Stimulated activated naive CD8-positive, alpha-beta T cell treated with anti-CD3 and anti-CD28 coated beads, Interleukin-15, Interleukin-2, amounts not matched to agents 100 U/mL and 50 U/mL, for 24 hours (primary cell): ENCODE measurements at regions not wholly inside any gene's neighbourhood (a gene's known extent, or its start where the extent isn't known, plus 50 kb on each side); places are given as distances from the start of the nearest gene placed in this dataset.
"Not testable (repeated sequence)": the region's sequence is repeated elsewhere in the genome, so short reads cannot be mapped to it uniquely, and the experiment has no call there.

ENCODE experiments used
- ATAC-seq: fragments of 150-1000 bp; cut with Tn5 transposase; one replicate; pipeline ENCODE4 v1.10.0; 2021
- DNase-seq: peaks from one replicate; pipeline ENCODE4 v3.0.0; 2021

DNA sequence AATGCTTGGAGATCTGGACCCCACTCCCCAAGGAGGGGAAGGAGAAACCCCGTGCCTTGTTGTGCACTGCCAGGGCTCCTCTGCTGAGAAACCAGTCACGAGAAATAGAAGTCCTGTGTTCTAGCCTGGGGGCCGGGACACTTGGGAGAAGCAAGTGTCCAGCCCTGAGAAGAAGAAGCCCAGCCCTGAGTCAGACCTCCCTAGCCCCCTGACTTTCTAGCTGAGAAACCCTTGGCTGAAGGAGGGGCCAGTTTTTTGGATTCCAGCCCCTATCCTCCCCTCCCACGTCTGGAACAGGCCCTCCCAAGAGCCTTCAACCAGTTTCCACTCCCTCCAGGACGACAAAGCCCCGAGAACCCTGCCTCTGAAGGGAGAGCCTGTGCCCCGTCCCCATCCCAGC, 100.5 kb downstream of the NAV1 start:
- DNase-seq, result no peak

GRCh38 chr1:201639826-201640225, 100.9 kb downstream of the NAV1 start:
- ATAC-seq (no peak), DNase-seq (no peak)

More for the DNA sequence above, 100.5 kb downstream of the NAV1 start:
- no peak for ATAC-seq

GRCh38 chr1:201640624-201641023, 101.7 kb downstream of the NAV1 start:
- ATAC-seq (no peak), DNase-seq (no peak)

DNA sequence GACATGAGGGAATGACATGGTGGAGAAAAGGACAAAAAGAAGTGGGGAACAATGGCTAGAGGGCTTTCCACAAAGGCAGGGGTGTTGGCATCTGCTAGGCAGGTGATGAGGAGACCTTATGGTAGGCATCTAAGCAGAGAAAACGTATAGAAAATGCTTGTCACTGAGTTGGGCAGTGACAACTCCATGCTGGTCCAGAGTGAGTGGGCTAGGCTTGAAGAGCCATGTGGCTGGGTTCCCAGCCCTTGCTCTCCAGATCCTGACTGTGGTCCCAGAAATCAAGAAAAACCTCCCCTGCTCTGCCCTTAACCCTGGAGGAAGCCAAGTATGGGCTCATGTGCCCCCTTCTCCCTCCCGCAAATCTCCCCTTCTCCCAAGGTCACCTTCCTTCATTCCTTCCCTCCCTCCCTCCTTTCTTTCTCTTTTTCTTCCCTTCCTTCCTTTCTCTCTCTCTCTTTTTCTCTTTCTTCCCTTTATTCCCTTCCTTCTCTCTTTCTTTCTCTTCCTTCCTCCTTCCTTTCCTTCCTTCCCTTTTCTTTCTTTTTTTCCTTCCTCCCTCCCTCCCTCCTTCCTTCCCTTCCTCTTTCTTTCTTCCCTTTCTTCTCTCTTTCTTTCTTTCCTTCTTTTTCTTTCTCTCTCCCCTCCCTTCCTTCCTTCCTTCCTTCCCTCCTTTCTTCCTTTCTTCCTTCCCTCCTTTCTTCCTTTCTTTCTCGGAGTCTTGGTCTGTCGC, 102.8 kb downstream of the NAV1 start:
- ATAC-seq, result no peak
- no peak for DNase-seq

GRCh38 chr1:201643835-201644104, 104.8 kb downstream of the NAV1 start:
- no peak for ATAC-seq
- DNase-seq, result no peak

DNA sequence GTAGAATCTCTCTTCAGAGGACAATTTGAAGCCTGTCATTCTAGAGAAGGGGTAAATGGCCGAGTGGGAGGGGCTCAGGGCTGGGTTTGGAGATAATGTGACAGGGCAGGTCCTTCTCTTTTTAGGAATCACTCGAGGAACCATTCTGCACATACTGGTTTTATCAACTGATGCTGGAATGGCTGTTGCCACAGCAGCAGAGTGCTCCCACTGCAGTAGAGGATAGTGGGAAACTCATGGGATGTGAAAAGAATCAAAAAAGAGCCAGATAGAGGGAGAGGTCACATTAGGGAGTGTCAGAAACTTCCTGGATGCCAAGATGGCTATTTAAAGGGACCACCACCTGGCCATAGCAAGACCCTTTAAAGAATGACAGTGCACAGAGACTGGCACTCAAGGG, 105.3 kb downstream of the NAV1 start:
- no peak for DNase-seq
- ATAC-seq, result no peak

DNA sequence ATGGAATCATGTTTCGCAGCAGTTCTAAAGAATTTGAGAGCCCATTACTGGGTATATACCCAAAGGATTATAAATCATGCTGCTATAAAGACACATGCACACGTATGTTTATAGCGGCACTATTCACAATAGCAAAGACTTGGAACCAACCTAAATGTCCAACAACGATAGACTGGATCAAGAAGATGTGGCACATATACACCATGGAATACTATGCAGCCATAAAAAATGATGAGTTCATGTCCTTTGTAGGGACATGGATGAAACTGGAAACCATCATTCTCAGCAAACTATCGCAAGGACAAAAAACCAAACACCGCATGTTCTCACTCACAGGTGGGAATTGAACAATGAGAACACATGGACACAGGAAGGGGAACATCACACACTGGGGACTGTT, 106.1 kb downstream of the NAV1 start:
- not testable (repeated sequence) for ATAC-seq, DNase-seq

GRCh38 chr1:201645956-201646355, 107.0 kb downstream of the NAV1 start:
- DNase-seq (no peak), ATAC-seq (no peak)

- no peak for DNase-seq
- ATAC-seq, result no peak
Observed at GRCh38 chr1:201646411-201647022, 107.6 kb downstream of the NAV1 start.

DNA sequence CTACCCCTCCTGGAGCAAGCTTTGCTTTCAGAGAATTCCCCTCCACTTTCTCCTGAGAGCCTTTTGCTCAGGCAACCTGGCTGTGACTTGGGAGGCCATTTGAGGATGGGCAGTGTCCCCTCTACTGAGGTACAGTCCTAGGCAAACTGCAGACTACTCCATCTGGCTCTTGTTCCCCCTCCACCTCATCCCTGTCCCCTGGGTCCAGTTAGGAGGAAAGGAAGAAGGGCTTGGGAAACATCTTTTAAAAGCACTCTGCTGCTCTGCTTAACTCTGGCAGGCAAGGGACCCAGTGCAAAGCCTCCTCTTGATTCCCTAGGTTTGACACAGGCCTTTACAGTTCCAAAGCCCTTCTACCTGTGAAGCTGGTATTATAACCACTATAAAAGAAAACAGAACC, 108.2 kb downstream of the NAV1 start:
- ATAC-seq, result no peak
- no peak for DNase-seq

GRCh38 chr1:201647722-201648065, 108.8 kb downstream of the NAV1 start:
- ATAC-seq (no peak), DNase-seq (no peak)

- ATAC-seq, result no peak
- peak; percentile 5 for DNase-seq
Observed at GRCh38 chr1:201648066-201648906, 109.4 kb downstream of the NAV1 start.

- no peak for DNase-seq
- no peak for ATAC-seq
Observed at GRCh38 chr1:201648907-201649721, 110.2 kb downstream of the NAV1 start.

GRCh38 chr1:201649761-201650622, 111.1 kb downstream of the NAV1 start:
- ATAC-seq (no peak), DNase-seq (peak; percentile 10)

DNA sequence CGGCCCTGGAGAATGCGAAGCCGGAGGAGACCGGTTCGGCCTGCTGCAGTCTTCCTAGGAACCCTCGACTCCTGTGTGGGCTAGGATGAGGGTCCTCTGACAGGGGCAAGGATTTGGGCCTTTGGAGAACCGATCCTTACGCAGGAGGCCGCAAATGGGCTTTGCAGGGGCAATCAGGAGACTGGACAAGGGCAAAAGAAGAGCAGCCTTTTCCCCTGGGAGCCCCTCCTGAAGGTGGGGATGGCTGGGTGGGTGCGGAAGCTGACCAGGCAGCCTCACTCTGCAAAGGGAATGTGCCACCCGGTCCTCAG, 111.7 kb downstream of the NAV1 start:
- no peak for DNase-seq
- ATAC-seq, result no peak

DNA sequence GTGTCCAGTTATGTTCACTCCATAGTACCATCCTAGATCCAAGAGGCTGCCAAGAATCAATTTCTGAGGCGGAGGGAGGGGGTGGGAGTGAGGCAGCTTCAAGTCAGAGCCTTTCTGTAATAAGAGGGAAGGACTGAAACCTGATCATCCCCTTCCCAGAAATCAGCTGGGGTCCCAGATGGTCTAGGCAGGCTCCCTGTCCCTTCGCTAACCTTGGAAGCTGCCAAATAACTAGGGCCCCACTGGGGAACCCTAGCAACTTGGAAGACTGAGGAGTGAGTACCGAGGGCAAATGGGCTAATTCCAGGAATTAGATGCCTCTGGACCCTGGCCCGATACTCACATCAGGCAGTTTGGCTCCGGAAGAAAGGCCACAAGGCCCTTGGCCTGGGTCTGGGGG, 113.3 kb downstream of the NAV1 start:
- ATAC-seq (no peak), DNase-seq (no peak)

GRCh38 chr1:201653233-201653632, 114.3 kb downstream of the NAV1 start:
- no peak for DNase-seq
- no peak for ATAC-seq

DNA sequence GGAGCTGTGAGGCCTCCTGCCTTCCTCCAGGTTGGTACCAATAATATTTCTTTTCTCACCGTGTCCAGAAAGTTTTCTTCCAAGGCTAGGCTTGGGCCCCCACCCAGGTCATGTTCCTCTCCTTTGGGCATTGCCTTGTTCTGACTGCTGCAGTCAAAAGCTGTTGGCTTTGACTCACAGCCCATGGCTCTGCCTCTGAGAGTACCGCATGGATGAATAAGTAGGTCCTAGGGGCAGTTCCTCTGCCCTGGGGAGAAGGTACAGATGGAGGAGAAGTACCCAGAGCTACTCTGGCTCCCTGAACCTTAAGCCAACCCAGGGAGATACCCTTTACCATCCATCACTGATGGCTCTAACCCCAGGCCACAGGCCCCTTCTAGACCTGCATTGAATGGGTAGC, 115.0 kb downstream of the NAV1 start:
- ATAC-seq (no peak), DNase-seq (no peak)

DNA sequence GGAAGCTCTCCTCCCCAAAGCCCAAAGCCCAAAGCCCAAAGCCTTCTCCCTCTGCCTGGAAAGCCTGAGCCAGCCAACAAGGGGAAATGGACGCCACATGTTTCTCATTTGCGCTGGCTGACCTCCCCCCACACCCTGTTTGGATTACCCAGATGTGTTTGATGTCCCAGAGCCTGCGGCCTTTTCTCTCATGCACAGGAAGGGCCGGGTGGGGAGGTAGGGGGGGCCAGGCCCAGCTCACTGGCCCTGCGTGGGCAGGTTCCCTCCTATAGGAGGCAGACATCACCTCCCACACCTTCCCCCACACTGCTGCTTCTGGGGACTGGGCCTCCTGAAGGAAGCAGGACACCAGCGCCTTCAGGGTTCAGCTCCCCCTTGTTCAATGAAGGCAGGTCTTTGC, 116.3 kb downstream of the NAV1 start:
- DNase-seq (no peak), ATAC-seq (no peak)

DNA sequence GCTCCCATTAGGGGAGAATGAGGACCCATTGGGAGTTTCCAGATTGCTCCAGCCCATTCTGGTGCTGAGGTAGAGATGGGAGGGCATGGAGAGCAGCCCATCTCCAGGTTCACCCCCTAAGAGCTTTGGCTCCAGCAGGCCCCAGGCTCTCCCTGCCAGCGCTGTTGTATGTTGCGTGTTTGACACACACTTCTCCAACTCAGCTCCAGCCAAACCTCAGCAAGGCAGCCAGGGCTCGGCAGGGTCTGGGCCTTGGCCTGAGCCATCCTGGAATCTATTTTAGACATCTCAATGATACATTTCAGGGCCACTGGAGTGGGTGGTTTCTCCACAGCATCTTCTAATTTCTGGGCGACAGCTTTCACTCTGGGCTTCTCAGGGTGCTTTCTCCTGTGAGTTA, 117.0 kb downstream of the NAV1 start:
- ATAC-seq (no peak), DNase-seq (no peak)

GRCh38 chr1:201656311-201657032, 117.5 kb downstream of the NAV1 start:
- DNase-seq, result no peak
- ATAC-seq, result no peak
